H1 (cell line): ENCODE measurements at regions not wholly inside any gene's neighbourhood (a gene's known extent, or its start where the extent isn't known, plus 50 kb on each side); places are given as distances from the start of the nearest gene placed in this dataset.
A peak's percentile ranks its signal among the peaks of the same experiment; 100 is the strongest.

Experiments used
- CTCF ChIA-PET: fragments of 300-600 bp; sonication (Branson Sonifier 250); formaldehyde crosslinking; loops from one replicate; lab custom pipeline; 2021; ENCODE audit not compliant: partially characterized antibody; lab: Charles Lee
- POLR2A ChIA-PET: fragments of 300-600 bp; sonication (Branson Sonifier 250); formaldehyde crosslinking; loops from one replicate; lab custom pipeline; 2021; ENCODE audit warnings: inconsistent platforms; ENCODE audit not compliant: partially characterized antibody; lab: Charles Lee
- DNase-seq, 2 experiments: peaks; one replicate each; pipeline versions ENCODE4 v3.0.0 to v3.0.0-alpha.2; 2010 to 2022; ENCODE audit warnings: low spot score in 2 of 2, low read depth in 1 of 2, mixed read lengths in 1 of 2
- FAIRE-seq: peaks from 2 replicates; lab custom pipeline; 2011; peaks lifted over from hg19 to GRCh38; lab: Jason Lieb, UNC
- H2AFZ ChIP-seq: 2 replicates; pipeline ENCODE4 v1.8.1; 2012; ENCODE audit warnings: low read length, inconsistent platforms
- H2AK5ac ChIP-seq: 2 replicates; pipeline ENCODE4 v1.6.1; 2013; ENCODE audit warnings: low read depth, low read length
- H2BK120ac ChIP-seq: replicated peaks from 2 replicates; pipeline ENCODE3; 2013; ENCODE audit warnings: low read depth, low read length, inconsistent platforms
- H2BK12ac ChIP-seq: 2 replicates; pipeline ENCODE4 v1.6.1; 2013; ENCODE audit warnings: low read depth, low read length
- H2BK15ac ChIP-seq: 2 replicates; pipeline ENCODE4 v1.6.1; 2013; ENCODE audit warnings: low read length
- H2BK20ac ChIP-seq: 2 replicates; pipeline ENCODE4 v1.6.1; 2013; ENCODE audit warnings: low read length
- H2BK5ac ChIP-seq: 2 replicates; pipeline ENCODE4 v1.6.1; 2013; ENCODE audit warnings: low read depth, low read length
- H3K14ac ChIP-seq: 2 replicates; pipeline ENCODE4 v1.6.1; 2013; ENCODE audit warnings: inconsistent platforms; ENCODE audit not compliant: insufficient read length
- H3K18ac ChIP-seq: 2 replicates; pipeline ENCODE4 v1.6.1; 2013; ENCODE audit warnings: low read length; ENCODE audit errors: extremely low read depth
- H3K23ac ChIP-seq: 2 replicates; pipeline ENCODE4 v1.6.1; 2013; ENCODE audit warnings: inconsistent platforms; ENCODE audit not compliant: insufficient read length
- H3K23me2 ChIP-seq: 2 replicates; pipeline ENCODE4 v1.6.1; 2013; ENCODE audit warnings: low read depth, low read length
- H3K27ac ChIP-seq: 2 replicates; pipeline ENCODE4 v1.6.1; 2011; ENCODE audit warnings: low read depth, low read length, inconsistent platforms
- H3K27me3 ChIP-seq, 4 experiments: replicated peaks in 1 of 4; 1 replicate in 1 of 4; 2 replicates in 3 of 4; pipeline versions ENCODE4 v1.6.1 to v1.8.1; 2011 to 2013; ENCODE audit warnings: low read length in 3 of 4, mild to moderate bottlenecking in 3 of 4, inconsistent platforms in 2 of 4, mixed read lengths in 2 of 4, moderate library complexity in 1 of 4; ENCODE audit not compliant: control insufficient read depth in 3 of 4, insufficient read depth in 3 of 4; ENCODE audit errors: extremely low read depth in 1 of 4
- H3K36me3 ChIP-seq, 4 experiments: 2 replicates each; pipeline versions ENCODE4 v1.6.1 to v1.8.1; 2011 to 2013; ENCODE audit warnings: mild to moderate bottlenecking in 4 of 4, low read length in 3 of 4, moderate library complexity in 2 of 4, control low read depth in 1 of 4, inconsistent platforms in 1 of 4; ENCODE audit not compliant: insufficient read depth in 4 of 4, control insufficient read depth in 2 of 4
- H3K4ac ChIP-seq: replicated peaks from 2 replicates; pipeline ENCODE3; 2013; ENCODE audit warnings: low read length, low read depth, mixed read lengths, inconsistent platforms; ENCODE audit not compliant: insufficient read length
- H3K4me1 ChIP-seq, 4 experiments: replicated peaks in 1 of 4; 1 replicate in 1 of 4; 2 replicates in 3 of 4; pipeline versions ENCODE4 v1.6.1 to v1.8.1; 2011 to 2013; ENCODE audit warnings: low read length in 3 of 4, inconsistent platforms in 2 of 4, mixed read lengths in 1 of 4; ENCODE audit not compliant: insufficient read depth in 4 of 4, control insufficient read depth in 3 of 4
- H3K4me2 ChIP-seq, 2 experiments: 2 replicates each; pipeline versions ENCODE4 v1.6.1 to v1.8.1; 2011 to 2013; ENCODE audit warnings: low read depth in 2 of 2, low read length in 2 of 2, control low read depth in 1 of 2, inconsistent platforms in 1 of 2, mild to moderate bottlenecking in 1 of 2; ENCODE audit not compliant: insufficient read depth in 1 of 2
- H3K4me3 ChIP-seq, 4 experiments: fragments of 200-600, 300-600 bp in 1 of 4; sonication (generic), shearing (Covaris generic), sonication (Bioruptor Twin) in 1 of 4; 2 replicates each; pipeline versions ENCODE4 v1.5.1 to v1.8.1; 2011 to 2016; ENCODE audit warnings: low read length in 4 of 4, low read depth in 3 of 4, control low read depth in 2 of 4, inconsistent platforms in 2 of 4, mild to moderate bottlenecking in 2 of 4, mixed read lengths in 1 of 4, moderate library complexity in 1 of 4; ENCODE audit not compliant: insufficient read depth in 2 of 4; ENCODE audit errors: extremely low read depth in 1 of 4
- H3K56ac ChIP-seq: replicated peaks from 2 replicates; pipeline ENCODE3; 2013; ENCODE audit warnings: low read depth, mild to moderate bottlenecking, mixed read lengths, low read length, inconsistent platforms; ENCODE audit not compliant: insufficient read length
- H3K79me1 ChIP-seq: 2 replicates; pipeline ENCODE4 v1.6.1; 2013; ENCODE audit warnings: low read depth, low read length, control low read depth
- H3K79me2 ChIP-seq, 2 experiments: 2 replicates each; pipeline versions ENCODE4 v1.6.1 to v1.8.1; 2012 to 2013; ENCODE audit warnings: low read length in 2 of 2, mild to moderate bottlenecking in 2 of 2, inconsistent platforms in 1 of 2; ENCODE audit not compliant: insufficient read depth in 2 of 2, control insufficient read depth in 1 of 2
- H3K9ac ChIP-seq, 4 experiments: replicated peaks in 1 of 4; 1 replicate in 1 of 4; 2 replicates in 3 of 4; pipeline versions ENCODE4 v1.6.1 to v1.8.1; 2011 to 2013; ENCODE audit warnings: low read depth in 3 of 4, low read length in 3 of 4, control low read depth in 2 of 4, mild to moderate bottlenecking in 2 of 4, moderate library complexity in 2 of 4, inconsistent platforms in 1 of 4; ENCODE audit errors: extremely low read depth in 1 of 4
- H3K9me3 ChIP-seq, 2 experiments: 2 replicates each; pipeline versions ENCODE4 v1.6.1 to v1.8.1; 2012 to 2013; ENCODE audit warnings: mild to moderate bottlenecking in 2 of 2, moderate library complexity in 2 of 2, control low read depth in 1 of 2, inconsistent platforms in 1 of 2, low read depth in 1 of 2, low read length in 1 of 2, mixed read lengths in 1 of 2; ENCODE audit not compliant: insufficient read depth in 2 of 2
- H4K20me1 ChIP-seq, 2 experiments: replicated peaks in 1 of 2; 2 replicates each; pipeline versions ENCODE3 to v1.8.1; 2011 to 2013; ENCODE audit warnings: inconsistent platforms in 2 of 2, low read length in 2 of 2, mild to moderate bottlenecking in 1 of 2; ENCODE audit not compliant: insufficient read depth in 2 of 2, control insufficient read depth in 1 of 2
- H4K5ac ChIP-seq: 2 replicates; pipeline ENCODE4 v1.6.1; 2013; ENCODE audit warnings: low read length, low read depth, mixed read lengths, inconsistent platforms; ENCODE audit not compliant: insufficient read length
- H4K8ac ChIP-seq: 2 replicates; pipeline ENCODE4 v1.8.0; 2013; ENCODE audit warnings: mild to moderate bottlenecking, moderate library complexity, low read length, inconsistent platforms; ENCODE audit not compliant: insufficient read depth; ENCODE audit errors: extremely low read depth
- H4K91ac ChIP-seq: replicated peaks from 2 replicates; pipeline ENCODE3; 2013; ENCODE audit warnings: low read length, mixed read lengths, inconsistent platforms; ENCODE audit not compliant: insufficient read length
- ASH2L ChIP-seq: fragments of 200-600, 300-600 bp; sonication (generic); IDR thresholded peaks from one replicate; pipeline ENCODE4 v1.7.1; 2017; ENCODE audit warnings: low read length
- BACH1 ChIP-seq: IDR thresholded peaks from 2 replicates; pipeline ENCODE4 v1.6.1; 2012; ENCODE audit warnings: low read length, improper control_type of control experiment
- CTBP2 ChIP-seq: IDR thresholded peaks from 2 replicates; pipeline ENCODE4 v1.7.0; 2011; ENCODE audit warnings: borderline replicate concordance, mild to moderate bottlenecking, moderate library complexity, mixed read lengths, low read length; ENCODE audit not compliant: insufficient read depth, insufficient read length
- EGR1 ChIP-seq: IDR thresholded peaks from 2 replicates; pipeline ENCODE4 v1.6.1; 2011; ENCODE audit warnings: low read depth, low read length, borderline replicate concordance
- JUN ChIP-seq: IDR thresholded peaks from 2 replicates; pipeline ENCODE4 v1.6.1; 2011; ENCODE audit warnings: low read depth, mild to moderate bottlenecking, improper control_type of control experiment, low read length
- POLR2AphosphoS5 ChIP-seq: IDR thresholded peaks from 2 replicates; pipeline ENCODE4 v1.6.1; 2011; ENCODE audit warnings: low read depth, low read length
- RNF2 ChIP-seq: fragments of 200-900, 300-1000 bp; sonication (generic); IDR thresholded peaks from 2 replicates; pipeline ENCODE4 v1.7.1; 2016; ENCODE audit warnings: borderline replicate concordance, low read depth, mild to moderate bottlenecking, antibody characterized with exemption, low read length; ENCODE audit not compliant: poor library complexity, severe bottlenecking; ENCODE audit errors: missing control alignments
- SP1 ChIP-seq: IDR thresholded peaks from 2 replicates; pipeline ENCODE4 v1.6.1; 2011; ENCODE audit warnings: low read depth, low read length
- SRF ChIP-seq: IDR thresholded peaks from 2 replicates; pipeline ENCODE4 v1.6.1; 2011; ENCODE audit warnings: mild to moderate bottlenecking, low read depth, low read length, moderate library complexity
- SUZ12 ChIP-seq: fragments of 200-600 bp; sonication (generic); IDR thresholded peaks from 2 replicates; pipeline ENCODE4 v1.6.1; 2012; ENCODE audit warnings: mild to moderate bottlenecking, inconsistent platforms, low read length, moderate library complexity, mixed read lengths
- WGBS, 2 experiments: shearing (Covaris generic) in 1 of 2; methylation state at CpG; one replicate each; pipeline versions ENCODE4 v1.1.6 to v1.1.7; 2013 to 2015; ENCODE audit warnings: low lambda C conversion rate in 2 of 2, mixed read lengths in 2 of 2, inconsistent platforms in 1 of 2, low coverage in 1 of 2, missing lambda C conversion rate in 1 of 2; ENCODE audit not compliant: insufficient replicate concordance in 2 of 2, insufficient coverage in 1 of 2, insufficient read length in 1 of 2; ENCODE audit errors: extremely low coverage in 1 of 2, missing lambda C conversion rate in 1 of 2; 5-methylcytosine and 5-hydroxymethylcytosine counted together

DNA sequence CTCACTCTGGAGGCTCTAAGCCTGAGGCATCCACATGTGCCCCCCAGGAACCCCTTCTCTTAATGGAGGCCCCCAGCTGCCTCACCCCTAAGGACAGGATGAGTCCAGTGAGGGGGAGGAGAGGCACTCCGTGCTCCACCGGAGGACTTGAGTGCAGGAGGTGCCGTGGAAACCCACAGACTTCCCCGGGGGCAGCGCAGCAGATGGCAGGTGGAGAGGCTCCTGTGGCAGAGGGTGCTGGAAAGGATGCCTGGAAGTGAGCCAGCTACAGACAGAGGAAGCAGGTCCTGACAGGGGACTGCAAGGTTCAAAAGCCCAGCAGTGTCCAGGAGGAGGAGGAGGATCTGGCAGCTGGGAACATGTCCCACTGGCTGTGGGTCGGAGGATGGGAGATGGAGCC, 1384.0 kb downstream of the TBC1D22A start:
- H3K56ac ChIP-seq = no peak overlapping the region
- DNase-seq (no peak), FAIRE-seq (no peak)
- no peaks in the 10 kb centered on the region for H3K79me2 ChIP-seq
- H4K8ac ChIP-seq = no peak overlapping the region
- H2BK15ac ChIP-seq = no peak overlapping the region
- H4K20me1 ChIP-seq = no peaks in the 10 kb centered on the region
- no peak overlapping the region for H2AK5ac ChIP-seq
- H4K5ac ChIP-seq = no peak overlapping the region
- H3K23ac ChIP-seq = no peak overlapping the region
- peaks cover 0 to 12% (median 6%) of the 10 kb centered on the region in 4 experiments; a peak in 3 of 7 replicates for H3K27me3 ChIP-seq
- no peak overlapping the region for H2AFZ ChIP-seq
- ChIA-PET CTCF (no interaction called here), POLR2A (no interaction called here)
- H3K9ac ChIP-seq = no peak overlapping the region
- no peak overlapping the region for H3K4me3 ChIP-seq
- peak overlapping the region; percentile 48; the same call in 1 of the 2 replicates for H2BK20ac ChIP-seq
- 100% methylated on average over 1 of the region's 6 CpGs; no CpG with 5 or more reads in 1 of the 2 experiments for WGBS, 2 experiments
- peak overlapping the region; percentile 68; the same call in 1 of the 2 replicates for H2BK12ac ChIP-seq
- peaks cover 5 to 17% (median 10%) of the 10 kb centered on the region in 4 experiments; a peak in 6 of 7 replicates for H3K4me1 ChIP-seq
- no peak overlapping the region for H3K14ac ChIP-seq
- no peaks in the 10 kb centered on the region for H3K23me2 ChIP-seq
- H3K36me3 ChIP-seq = no peaks in the 10 kb centered on the region
- H3K79me1 ChIP-seq = no peaks in the 10 kb centered on the region
- no peak overlapping the region for H4K91ac ChIP-seq
- H2BK5ac ChIP-seq = peak overlapping the region; percentile 35; the same call in 1 of the 2 replicates
- no peak overlapping the region for H3K18ac ChIP-seq
- no peak overlapping the region for H3K27ac ChIP-seq
- TF ChIP-seq ASH2L (no peak), SUZ12 (no peak), BACH1 (no peak), SRF (no peak), EGR1 (no peak), JUN (no peak), CTBP2 (no peak), SP1 (no peak), POLR2AphosphoS5 (no peak), RNF2 (no peak)
- H3K4ac ChIP-seq = no peak overlapping the region
- no peaks in the 10 kb centered on the region for H3K9me3 ChIP-seq
- no peak overlapping the region; a peak in 1 of 4 replicates for H3K4me2 ChIP-seq
- H2BK120ac ChIP-seq = no peak overlapping the region
